Kidney (tissue), 13 donors: ENCODE measurements at regions not wholly inside any gene's neighbourhood (a gene's known extent, or its start where the extent isn't known, plus 50 kb on each side); places are given as distances from the start of the nearest gene placed in this dataset.

ENCODE experiments used
- DNase-seq, 5 donors: peaks; one replicate each; pipeline ENCODE4 v3.0.0-alpha.2; 2013 to 2020
- FAIRE-seq: peaks from 2 replicates; lab custom pipeline; 2012; peaks lifted over from hg19 to GRCh38; lab: Jason Lieb, UNC
- H3K27ac ChIP-seq, 2 donors: one replicate each; pipeline ENCODE4 v1.7.0; 2013; ENCODE audit warnings: low read depth in 2 of 2, low read length in 2 of 2, inconsistent platforms in 1 of 2
- H3K27me3 ChIP-seq: one replicate; pipeline ENCODE4 v1.7.1; 2013; ENCODE audit warnings: low read length, inconsistent platforms; ENCODE audit not compliant: control insufficient read depth, insufficient read depth
- H3K36me3 ChIP-seq, 3 donors: one replicate each; pipeline versions ENCODE4 v1.7.0 to v1.7.1; 2013; ENCODE audit warnings: low read length in 3 of 3, control low read depth in 1 of 3, inconsistent platforms in 1 of 3; ENCODE audit not compliant: insufficient read depth in 3 of 3, control insufficient read depth in 2 of 3
- H3K4me1 ChIP-seq, 3 donors: one replicate each; pipeline versions ENCODE4 v1.7.0 to v1.7.1; 2013; ENCODE audit warnings: low read length in 3 of 3, inconsistent platforms in 1 of 3, low read depth in 1 of 3; ENCODE audit not compliant: control insufficient read depth in 2 of 3, insufficient read depth in 2 of 3
- H3K4me3 ChIP-seq, 3 donors: one replicate each; pipeline versions ENCODE4 v1.7.0 to v1.8.1; 2013; ENCODE audit warnings: low read length in 3 of 3, control low read depth in 1 of 3, inconsistent platforms in 1 of 3
- H3K9ac ChIP-seq, 3 donors: one replicate each; pipeline versions ENCODE4 v1.7.0 to v1.7.1; 2013; ENCODE audit warnings: low read length in 3 of 3, control low read depth in 1 of 3, inconsistent platforms in 1 of 3
- H3K9me3 ChIP-seq, 3 donors: one replicate each; pipeline versions ENCODE4 v1.7.0 to v1.7.1; 2013; ENCODE audit warnings: low read length in 3 of 3, control low read depth in 1 of 3, inconsistent platforms in 1 of 3; ENCODE audit not compliant: control insufficient read depth in 2 of 3, insufficient read depth in 1 of 3
- CTCF ChIP-seq: IDR thresholded peaks from 3 replicates; pipeline ENCODE4 v1.5.1; 2012; ENCODE audit warnings: mild to moderate bottlenecking, moderate library complexity, borderline replicate concordance; ENCODE audit not compliant: insufficient read depth; ENCODE audit errors: extremely low read depth
- intact Hi-C: fragments of 100-400 bp; cut with DNase I; formaldehyde crosslinking; loops from one replicate; pipeline ENCODE4 v1.11.1; 2022
- donor health status: control.
- donor health status: control.
- donor health status: control.
- donor health status: control.
- donor health status: control.
- donor health status: DM: yes; HTN: yes; CAD: no.
- donor health status: Normal renal cell carcinoma (clear cell type).

GRCh38 chr5:60509519-60509918, 190.4 kb downstream of the DEPDC1B start:
- FAIRE-seq, result no peak
- intact Hi-C loops, result no loop called here
- no peaks in the 10 kb centered on the region for H3K27me3 ChIP-seq

GRCh38 chr5:60507687-60508086, 192.3 kb downstream of the DEPDC1B start:
- Histone ChIP-seq H3K36me3 (no peaks in the 10 kb centered on the region), H3K9me3 (no peaks in the 10 kb centered on the region), H3K27ac (no peak overlapping the region), H3K4me1 (no peaks in the 10 kb centered on the region), H3K27me3 (no peaks in the 10 kb centered on the region), H3K9ac (no peak overlapping the region), H3K4me3 (no peak overlapping the region)
- no peak for FAIRE-seq
- intact Hi-C loops, result no loop called here
- TF ChIP-seq CTCF, result no peak
- peak in 1 of 5 donors; percentile 34 for DNase-seq

More at GRCh38 chr5:60509519-60509918, 190.4 kb downstream of the DEPDC1B start:
- no peaks in the 10 kb centered on the region for H3K36me3 ChIP-seq
- no peak overlapping the region for H3K4me3 ChIP-seq
- H3K9me3 ChIP-seq, result no peaks in the 10 kb centered on the region
- TF ChIP-seq CTCF, result no peak
- H3K4me1 ChIP-seq, result no peaks in the 10 kb centered on the region
- no peak overlapping the region for H3K9ac ChIP-seq
- no peak for DNase-seq
- H3K27ac ChIP-seq, result no peak overlapping the region

GRCh38 chr5:60505373-60506171, 194.4 kb downstream of the DEPDC1B start:
- Histone ChIP-seq H3K4me3 (no peak overlapping the region), H3K9me3 (no peaks in the 10 kb centered on the region), H3K27ac (no peak overlapping the region), H3K27me3 (no peaks in the 10 kb centered on the region), H3K4me1 (no peaks in the 10 kb centered on the region), H3K36me3 (no peaks in the 10 kb centered on the region), H3K9ac (no peak overlapping the region)
- no peak for TF ChIP-seq CTCF
- intact Hi-C loops, result no loop called here
- FAIRE-seq (no peak), DNase-seq (no peak)
